Pancreas (tissue), 10 donors: ENCODE measurements at regions not wholly inside any gene's neighbourhood (a gene's known extent, or its start where the extent isn't known, plus 50 kb on each side); places are given as distances from the start of the nearest gene placed in this dataset.

Experiments
- ATAC-seq, 4 donors: fragments of 200-7000 bp; cut with Tn5 transposase; one replicate each; pipeline versions ENCODE4 v1.8.0 to v1.9.1; 2020; ENCODE audit warnings: mild to moderate bottlenecking in 4 of 4, moderate library complexity in 4 of 4
- DNase-seq, 6 donors: peaks; one replicate each; pipeline ENCODE4 v3.0.0-alpha.2; 2020
- FAIRE-seq: peaks from 2 replicates; lab custom pipeline; 2012; peaks lifted over from hg19 to GRCh38; lab: Jason Lieb, UNC
- H3K27ac ChIP-seq, 4 donors: fragments of 200-600 bp; sonication (generic); 1 replicate in 3 of 4; 2 replicates in 1 of 4; pipeline versions ENCODE4 v1.5.0 to v1.8.0; 2020
- H3K27me3 ChIP-seq, 4 donors: fragments of 200-600 bp; one replicate each; pipeline ENCODE4 v1.8.0; 2021
- H3K36me3 ChIP-seq, 3 donors: fragments of 200-600 bp; sonication (generic) in 1 of 3; one replicate each; pipeline versions ENCODE4 v1.5.0 to v1.8.0; 2020 to 2021
- H3K4me1 ChIP-seq, 3 donors: fragments of 200-600 bp; one replicate each; pipeline ENCODE4 v1.8.0; 2021
- H3K4me3 ChIP-seq, 4 donors: fragments of 200-600 bp; sonication (generic) in 2 of 4; one replicate each; pipeline versions ENCODE4 v1.5.0 to v1.8.0; 2020 to 2021
- H3K9me3 ChIP-seq, 4 donors: fragments of 200-600 bp; one replicate each; pipeline ENCODE4 v1.8.0; 2021
- WGBS, 2 donors: extraction: QIAGEN DNeasy Blood & Tissue Kit; methylation state at CpG; one replicate each; pipeline ENCODE4 v1.1.7; 2013; 5-methylcytosine and 5-hydroxymethylcytosine counted together
- intact Hi-C, 3 donors: fragments of 100-400 bp; cut with DNase I; formaldehyde crosslinking; loops; one replicate each; pipeline versions ENCODE4 v1.11.1 to v1.14.2; 2022
- TF ChIP-seq, protein P1 (sequence below), 4 donors: fragments of 200-600 bp; sonication (generic) in 3 of 4; IDR thresholded peaks; one replicate each; pipeline versions ENCODE4 v1.5.0 to v1.8.0; 2021; ENCODE audit warnings: antibody characterized with exemption in 4 of 4
- donor health status: healthy with polysubstance abuse.
- donor health status: DM: no; HTN: no; CAD: no; lungs with moderate emphysema.
- donor health status: DM: no; HTN: no; CAD: no.
- donor health status: control.
- donor health status: control.
- donor health status: Bipolar disorder and iron deficiency.
- donor health status: DM: yes; HTN: yes; CAD: no.
- donor health status: DM: no; HTN: no; CAD: no.
- donor health status: DM: no; HTN: no; CAD: no.
- donor health status: DM: yes; HTN: yes; CAD: no.

DNA sequence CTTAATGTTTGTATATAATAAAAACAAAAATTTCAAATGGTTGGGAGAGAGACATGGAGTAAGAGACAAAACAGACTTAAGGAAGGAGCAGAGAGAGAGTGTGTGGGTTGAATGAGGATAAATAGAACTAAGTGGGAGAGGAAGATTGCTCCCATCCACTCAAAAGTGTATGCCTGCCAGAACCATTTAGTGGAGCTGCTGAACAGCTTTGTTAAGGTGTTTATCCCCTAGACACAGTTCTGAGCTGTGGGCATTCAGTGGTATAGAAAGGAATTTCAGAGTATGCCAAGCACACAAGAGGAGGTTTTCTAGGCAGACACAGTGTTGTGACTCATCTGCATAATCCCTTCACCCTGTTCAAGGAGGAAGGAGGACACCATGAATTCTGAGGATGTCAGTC lies 508.6 kb upstream of the EPHA5 start:
- DNase-seq (no peak), ATAC-seq (no peak), FAIRE-seq (no peak)
- no peak overlapping the region for H3K4me3 ChIP-seq
- H3K9me3 ChIP-seq: no peaks in the 10 kb centered on the region
- H3K36me3 ChIP-seq: no peaks in the 10 kb centered on the region
- intact Hi-C loops: no loop called here
- no peaks in the 10 kb centered on the region for H3K4me1 ChIP-seq
- H3K27ac ChIP-seq: no peak overlapping the region
- no peaks in the 10 kb centered on the region for H3K27me3 ChIP-seq
- TF ChIP-seq, protein P1, sequence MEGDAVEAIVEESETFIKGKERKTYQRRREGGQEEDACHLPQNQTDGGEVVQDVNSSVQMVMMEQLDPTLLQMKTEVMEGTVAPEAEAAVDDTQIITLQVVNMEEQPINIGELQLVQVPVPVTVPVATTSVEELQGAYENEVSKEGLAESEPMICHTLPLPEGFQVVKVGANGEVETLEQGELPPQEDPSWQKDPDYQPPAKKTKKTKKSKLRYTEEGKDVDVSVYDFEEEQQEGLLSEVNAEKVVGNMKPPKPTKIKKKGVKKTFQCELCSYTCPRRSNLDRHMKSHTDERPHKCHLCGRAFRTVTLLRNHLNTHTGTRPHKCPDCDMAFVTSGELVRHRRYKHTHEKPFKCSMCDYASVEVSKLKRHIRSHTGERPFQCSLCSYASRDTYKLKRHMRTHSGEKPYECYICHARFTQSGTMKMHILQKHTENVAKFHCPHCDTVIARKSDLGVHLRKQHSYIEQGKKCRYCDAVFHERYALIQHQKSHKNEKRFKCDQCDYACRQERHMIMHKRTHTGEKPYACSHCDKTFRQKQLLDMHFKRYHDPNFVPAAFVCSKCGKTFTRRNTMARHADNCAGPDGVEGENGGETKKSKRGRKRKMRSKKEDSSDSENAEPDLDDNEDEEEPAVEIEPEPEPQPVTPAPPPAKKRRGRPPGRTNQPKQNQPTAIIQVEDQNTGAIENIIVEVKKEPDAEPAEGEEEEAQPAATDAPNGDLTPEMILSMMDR (IDR thresholded peaks at IDR 0.05): no peak

DNA sequence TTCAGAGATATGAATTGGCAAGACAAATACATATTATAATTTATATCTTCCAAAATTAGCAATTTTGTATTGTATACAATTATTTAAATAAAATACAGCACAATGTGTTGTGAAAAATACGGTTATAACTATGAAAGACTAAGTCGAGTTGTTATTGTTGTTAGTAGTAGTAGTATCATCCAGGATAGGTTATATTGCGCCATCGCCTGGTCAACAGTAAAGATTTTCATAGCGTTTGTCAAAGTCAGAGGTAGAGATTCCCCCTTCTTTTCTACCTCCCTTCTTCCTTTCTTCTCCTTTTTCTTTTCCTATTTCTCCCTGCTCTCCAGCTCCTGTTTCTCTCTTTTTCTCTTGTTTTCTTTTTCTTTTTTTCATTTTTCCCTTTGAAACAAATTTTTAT lies 499.1 kb upstream of the EPHA5 start:
- no peak for FAIRE-seq
- H3K27me3 ChIP-seq: no peaks in the 10 kb centered on the region
- no peak overlapping the region for H3K4me3 ChIP-seq
- no peaks in the 10 kb centered on the region for H3K9me3 ChIP-seq
- no peaks in the 10 kb centered on the region for H3K36me3 ChIP-seq
- H3K4me1 ChIP-seq: no peaks in the 10 kb centered on the region
- no peak overlapping the region for H3K27ac ChIP-seq
- TF ChIP-seq, protein P1 (IDR thresholded peaks at IDR 0.05): no peak
- intact Hi-C loops: no loop called here
- WGBS, 2 donors: 36 to 64% methylated on average over 5 of the region's 5 CpGs
- no peak for ATAC-seq
- DNase-seq: no peak

DNA sequence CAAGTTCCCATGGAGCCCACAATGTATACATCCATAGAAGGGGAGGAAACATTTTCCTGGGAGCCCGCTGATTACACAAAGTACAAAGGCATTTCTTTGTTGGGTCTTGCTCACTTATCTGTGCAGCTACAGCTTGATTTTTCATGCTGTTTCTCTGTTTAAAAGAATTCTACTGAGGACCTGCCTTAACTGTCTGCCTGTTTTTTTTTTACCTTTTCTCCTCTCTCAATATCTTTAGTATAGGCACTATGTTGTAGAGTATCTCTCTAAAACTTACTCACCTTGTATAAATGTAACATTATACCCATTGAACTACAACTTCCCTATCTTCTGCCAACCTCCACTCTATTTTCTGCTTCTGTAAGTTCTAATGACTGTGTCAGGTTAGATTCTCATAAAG lies 494.6 kb upstream of the EPHA5 start:
- Histone ChIP-seq H3K4me1 (no peaks in the 10 kb centered on the region), H3K27ac (no peak overlapping the region), H3K27me3 (no peaks in the 10 kb centered on the region), H3K36me3 (no peaks in the 10 kb centered on the region), H3K9me3 (no peaks in the 10 kb centered on the region), H3K4me3 (no peak overlapping the region)
- TF ChIP-seq, protein P1 (IDR thresholded peaks at IDR 0.05): no peak
- WGBS, 2 donors: 72 to 81% methylated on average over 1 of the region's 1 CpG
- intact Hi-C loops: no loop called here
- ATAC-seq: no peak
- DNase-seq: no peak
- no peak for FAIRE-seq

DNA sequence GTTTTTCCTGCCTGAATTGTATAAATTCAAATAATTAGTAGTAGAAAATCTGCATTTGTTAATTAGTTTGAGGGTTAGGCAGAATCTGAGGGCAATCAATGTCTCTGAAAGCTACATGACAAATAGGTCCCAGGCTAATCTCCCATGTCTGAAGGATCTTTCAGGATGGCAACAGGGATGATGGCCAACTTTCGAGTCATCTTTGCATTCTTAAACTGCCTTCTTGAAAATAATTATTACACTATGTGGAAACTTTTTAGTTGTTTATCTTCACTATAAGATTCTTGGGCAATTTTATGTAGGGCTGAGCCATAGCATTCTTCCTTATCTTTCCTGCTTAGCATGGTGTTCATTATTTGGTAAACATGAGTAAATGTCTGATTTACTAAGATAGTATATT lies 490.3 kb upstream of the EPHA5 start:
- 64 to 82% methylated on average over 1 of the region's 1 CpG for WGBS, 2 donors
- DNase-seq: no peak
- H3K27ac ChIP-seq: no peak overlapping the region
- H3K9me3 ChIP-seq: no peaks in the 10 kb centered on the region
- H3K4me1 ChIP-seq: no peaks in the 10 kb centered on the region
- TF ChIP-seq, protein P1 (IDR thresholded peaks at IDR 0.05): no peak
- FAIRE-seq: no peak
- no peaks in the 10 kb centered on the region for H3K36me3 ChIP-seq
- no peak for ATAC-seq
- H3K4me3 ChIP-seq: no peak overlapping the region
- no peaks in the 10 kb centered on the region for H3K27me3 ChIP-seq
- intact Hi-C loops: no loop called here

DNA sequence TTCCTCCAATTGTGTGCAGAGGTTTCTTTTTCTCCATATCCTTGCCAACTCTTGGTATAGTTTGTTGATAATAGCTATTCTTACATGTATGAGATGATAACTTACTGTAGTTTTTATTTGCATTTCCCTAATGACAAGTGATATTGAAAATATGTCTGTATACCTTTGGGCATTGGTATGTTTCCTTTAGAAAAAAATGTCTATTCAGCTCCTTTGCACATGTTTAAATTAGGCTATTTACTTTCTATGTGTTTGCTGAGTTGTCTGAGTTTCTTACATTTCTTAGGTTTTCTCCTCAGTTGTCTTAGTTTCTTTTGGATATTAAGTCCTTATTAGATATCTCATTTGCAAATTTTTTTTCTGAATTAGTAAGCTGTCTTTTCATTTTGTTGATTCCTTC lies 487.3 kb upstream of the EPHA5 start:
- DNase-seq (no peak), ATAC-seq (no peak), FAIRE-seq (no peak)
- no peaks in the 10 kb centered on the region for H3K9me3 ChIP-seq
- no peaks in the 10 kb centered on the region for H3K27me3 ChIP-seq
- no peak overlapping the region for H3K4me3 ChIP-seq
- intact Hi-C loops: no loop called here
- no peaks in the 10 kb centered on the region for H3K36me3 ChIP-seq
- TF ChIP-seq, protein P1 (IDR thresholded peaks at IDR 0.05): no peak
- H3K27ac ChIP-seq: no peak overlapping the region
- H3K4me1 ChIP-seq: no peaks in the 10 kb centered on the region
